TTC549 (cell line): ENCODE measurements at regions not wholly inside any gene's neighbourhood (a gene's known extent, or its start where the extent isn't known, plus 50 kb on each side); places are given as distances from the start of the nearest gene placed in this dataset.
"Not testable (repeated sequence)": the region's sequence is repeated elsewhere in the genome, so short reads cannot be mapped to it uniquely, and the experiment has no call there.

ENCODE experiments used
- FAIRE-seq: peaks from 2 replicates; lab custom pipeline; 2012; peaks lifted over from hg19 to GRCh38; lab: Jason Lieb, UNC

DNA sequence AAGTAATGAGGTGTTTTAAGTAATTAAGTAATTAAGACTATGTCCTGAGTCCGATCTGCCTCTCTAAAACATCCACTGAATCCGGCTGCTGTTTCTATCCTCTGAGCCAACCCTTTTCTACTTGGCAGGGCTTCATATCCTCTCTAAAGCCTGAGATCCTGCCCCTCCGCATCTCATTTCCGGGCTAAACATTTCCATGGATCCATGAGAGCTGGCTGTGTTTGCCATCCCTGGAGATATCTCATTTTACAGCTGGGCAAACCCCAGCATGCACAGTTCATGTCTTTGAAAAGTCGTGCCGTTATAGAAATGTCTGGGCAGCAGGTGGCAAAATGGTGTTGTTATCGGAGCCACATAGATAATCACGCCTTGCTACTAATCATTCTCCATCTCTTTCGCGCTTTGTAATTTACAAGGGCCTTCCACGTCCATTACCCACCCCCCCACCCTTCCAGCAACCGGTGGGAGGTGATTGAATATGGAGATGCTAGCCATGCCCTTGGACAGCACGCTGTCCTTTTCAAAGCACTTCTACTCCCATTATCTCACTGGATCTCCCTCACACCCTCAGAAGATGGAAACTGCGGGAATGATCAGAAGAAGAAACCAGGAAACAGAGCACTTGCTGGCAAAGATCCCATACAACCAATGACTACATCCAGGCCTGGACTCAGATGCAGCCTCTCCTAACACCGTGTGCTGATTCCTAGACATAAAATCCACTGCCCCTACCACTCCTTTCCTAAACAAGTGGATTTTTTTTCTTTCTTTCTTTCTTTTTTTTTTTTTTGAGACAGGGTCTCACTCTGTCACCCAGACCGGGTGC lies 1189.2 kb downstream of the TYW1 start:
- FAIRE-seq: no peak

DNA sequence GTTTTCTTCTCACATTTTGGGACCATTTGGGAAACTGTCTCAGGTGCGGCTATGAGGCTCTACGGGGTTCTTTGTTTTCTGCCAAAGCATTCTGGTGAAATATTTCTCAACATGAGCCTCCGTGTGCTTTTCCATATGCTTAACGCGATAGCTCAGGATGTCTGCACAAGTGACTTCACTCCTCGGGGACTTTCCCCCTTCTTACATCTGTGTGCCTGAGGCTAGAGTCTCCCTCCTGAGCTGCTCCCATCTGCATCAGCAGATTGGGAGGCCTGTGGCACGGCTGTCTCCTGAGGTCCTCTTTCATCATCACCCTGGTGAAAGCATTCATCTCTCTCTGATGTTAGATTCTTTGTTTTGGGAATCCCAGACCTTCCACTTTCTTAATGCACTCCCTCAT lies 1190.9 kb downstream of the TYW1 start:
- no peak for FAIRE-seq

DNA sequence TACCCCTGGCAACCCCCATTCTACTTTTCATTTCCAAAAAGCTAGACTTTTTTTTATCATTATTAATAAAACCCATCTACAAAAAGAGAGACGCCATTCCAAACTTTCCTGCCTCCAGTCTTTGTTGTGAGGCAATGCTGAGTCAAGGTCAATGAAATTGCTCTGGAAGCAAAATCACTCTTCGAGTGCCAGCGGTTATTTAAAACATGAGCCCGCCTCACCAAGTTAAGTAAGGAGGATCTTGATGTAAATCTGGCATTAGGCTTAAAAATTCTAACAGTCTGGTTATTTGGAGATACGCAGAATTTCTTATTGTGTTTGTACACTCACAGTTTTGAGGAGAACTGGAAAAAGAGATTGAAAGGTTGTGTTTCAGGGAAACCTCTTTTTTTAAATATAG lies 1196.3 kb downstream of the TYW1 start:
- no peak for FAIRE-seq

DNA sequence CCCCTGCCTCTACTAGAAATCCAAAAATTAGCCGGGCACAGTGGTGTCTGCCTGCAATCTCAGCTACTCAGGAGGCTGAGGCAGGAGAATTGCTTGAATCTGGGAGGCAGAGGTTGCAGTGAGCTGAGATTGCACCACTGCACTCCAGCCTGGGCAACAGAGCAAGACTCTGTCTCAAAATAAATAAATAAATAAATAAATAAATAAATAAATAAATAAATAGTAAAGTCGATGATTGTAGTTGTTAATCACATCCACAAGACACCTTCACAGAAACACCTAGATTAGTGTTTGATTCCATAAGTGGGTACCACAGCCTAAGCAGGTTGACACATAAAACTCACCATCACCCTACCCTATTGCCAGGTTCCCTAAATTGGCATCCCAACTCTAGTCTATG lies 1199.0 kb downstream of the TYW1 start:
- FAIRE-seq: not testable (repeated sequence)

DNA sequence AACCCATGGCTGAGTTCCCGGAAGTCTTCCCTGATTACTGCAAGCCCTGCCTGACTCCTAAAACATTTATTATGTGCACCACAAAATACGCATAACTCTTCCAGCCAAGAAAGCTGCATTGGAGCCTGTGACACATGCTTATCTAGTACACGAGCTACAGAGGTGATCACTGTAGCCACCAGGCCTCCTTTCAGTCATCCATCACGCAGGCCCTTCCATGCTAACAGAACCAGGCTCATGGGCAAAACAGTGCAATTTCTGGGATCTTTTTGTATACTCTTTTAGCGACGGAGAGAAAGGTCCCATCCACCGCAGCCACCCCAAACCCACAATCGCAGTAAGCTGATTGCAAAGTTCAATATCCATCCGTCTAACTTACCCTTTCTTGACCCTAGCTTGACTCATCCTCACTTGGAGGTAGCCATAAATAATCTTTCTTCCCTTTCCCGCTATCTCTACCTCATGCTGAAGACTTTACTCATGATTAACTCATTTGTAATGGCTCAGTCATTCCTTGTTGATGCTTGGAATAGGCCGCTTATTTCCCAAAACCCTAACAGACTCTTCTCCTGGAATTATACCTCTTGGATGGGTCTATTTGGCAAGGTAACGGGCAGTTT lies 1203.5 kb downstream of the TYW1 start:
- no peak for FAIRE-seq

DNA sequence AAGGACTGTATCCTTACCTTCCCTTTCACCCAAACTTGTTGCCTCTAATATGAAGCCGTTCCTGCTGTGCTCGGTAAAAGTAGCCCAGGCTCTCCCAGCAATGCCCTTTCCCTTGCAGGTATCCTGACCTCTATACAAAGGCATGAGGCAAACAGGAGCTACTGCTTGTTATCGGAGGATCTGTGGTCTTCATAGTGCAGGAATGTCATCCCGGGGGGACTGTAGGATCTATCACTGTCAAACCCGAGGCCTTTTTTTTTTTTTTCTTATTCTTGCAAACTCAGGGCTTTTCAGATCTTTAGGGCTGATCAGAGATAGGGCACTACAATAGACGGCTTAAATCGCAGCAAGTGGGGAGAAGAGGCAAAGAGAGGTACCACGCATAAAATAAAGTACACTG lies 1206.6 kb downstream of the TYW1 start:
- no peak for FAIRE-seq

DNA sequence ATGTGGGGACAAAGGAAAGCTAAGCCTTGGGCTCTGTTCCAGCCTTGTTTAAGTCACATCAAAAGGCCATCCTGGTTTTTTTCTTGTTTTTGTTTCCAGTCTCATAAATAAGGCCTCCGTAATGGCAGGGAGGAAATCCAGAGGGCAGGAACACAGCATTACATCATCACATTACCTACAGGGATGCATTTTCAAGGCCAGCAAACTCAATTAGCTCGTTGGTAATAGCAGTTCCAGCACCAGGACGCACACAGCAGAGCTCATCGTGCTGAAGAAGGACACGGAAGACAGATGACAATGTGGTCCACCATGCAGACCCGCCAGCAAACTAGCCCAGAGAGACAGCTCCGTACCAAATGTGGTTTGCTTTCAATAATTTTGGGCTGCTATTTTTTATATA lies 1209.2 kb downstream of the TYW1 start:
- no peak for FAIRE-seq

DNA sequence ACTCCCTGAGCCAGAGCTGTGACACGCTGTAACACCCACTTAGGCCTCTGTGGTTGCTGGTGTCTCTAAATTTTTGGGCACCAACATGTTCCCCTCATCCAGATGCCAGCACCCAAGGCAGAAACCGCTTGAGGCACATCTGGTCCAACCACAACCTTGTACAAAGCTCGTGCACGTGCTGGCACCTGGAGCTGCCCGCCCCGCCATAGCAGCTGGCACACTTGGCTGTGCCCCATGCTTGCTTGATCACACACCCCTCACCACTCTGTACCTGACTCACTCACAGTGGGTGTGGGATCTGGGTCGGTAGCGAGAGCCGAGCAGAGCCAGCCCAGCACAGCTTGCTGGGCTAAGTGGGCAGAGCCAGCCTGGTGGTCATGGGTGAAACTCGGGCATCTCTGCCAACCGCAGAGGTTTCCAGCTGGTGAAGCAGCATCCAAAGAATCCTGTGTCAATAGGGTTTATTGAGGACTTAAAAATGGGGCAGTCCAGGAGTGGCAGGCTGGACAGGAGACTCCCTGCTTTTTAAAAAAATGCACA lies 1210.4 kb downstream of the TYW1 start:
- no peak for FAIRE-seq

DNA sequence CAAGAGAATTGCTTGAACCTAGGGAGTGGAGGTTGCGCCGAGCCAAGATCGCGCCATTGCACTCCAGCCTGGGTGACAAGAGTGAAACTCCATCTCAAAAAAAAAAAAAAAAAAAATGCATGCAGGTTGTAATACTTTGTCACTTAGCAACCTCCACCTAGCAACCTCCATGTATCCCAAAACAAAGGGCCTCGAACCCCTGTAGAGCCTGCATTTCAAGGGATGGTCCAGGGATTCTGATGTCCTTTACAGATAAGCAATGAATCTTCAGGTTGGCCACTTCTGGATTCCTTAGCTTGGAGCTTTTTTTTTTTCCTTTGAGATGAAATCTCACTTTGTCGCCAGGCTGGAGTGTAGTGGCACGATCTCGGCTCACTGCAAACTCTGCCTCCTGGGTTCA lies 1211.0 kb downstream of the TYW1 start:
- FAIRE-seq: no peak

DNA sequence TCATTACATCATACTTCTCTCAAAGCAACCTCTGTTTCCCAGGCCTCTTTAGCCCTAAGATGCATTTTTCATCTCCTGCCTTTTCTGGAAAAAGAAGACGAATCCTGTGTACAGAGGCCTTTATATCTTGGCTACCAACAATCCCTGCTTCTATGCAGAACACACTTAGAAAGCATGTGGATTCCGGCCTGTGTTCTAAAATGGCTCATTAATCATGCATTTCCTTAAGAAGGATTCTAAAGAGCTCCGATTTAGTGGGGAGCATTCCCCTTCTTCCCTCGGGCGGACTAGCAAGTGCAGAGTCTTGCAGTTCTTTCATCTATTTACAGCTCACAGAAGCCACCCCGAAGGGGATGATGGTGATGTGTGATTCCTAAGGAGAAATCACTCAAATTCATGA lies 1212.9 kb downstream of the TYW1 start:
- FAIRE-seq: no peak

DNA sequence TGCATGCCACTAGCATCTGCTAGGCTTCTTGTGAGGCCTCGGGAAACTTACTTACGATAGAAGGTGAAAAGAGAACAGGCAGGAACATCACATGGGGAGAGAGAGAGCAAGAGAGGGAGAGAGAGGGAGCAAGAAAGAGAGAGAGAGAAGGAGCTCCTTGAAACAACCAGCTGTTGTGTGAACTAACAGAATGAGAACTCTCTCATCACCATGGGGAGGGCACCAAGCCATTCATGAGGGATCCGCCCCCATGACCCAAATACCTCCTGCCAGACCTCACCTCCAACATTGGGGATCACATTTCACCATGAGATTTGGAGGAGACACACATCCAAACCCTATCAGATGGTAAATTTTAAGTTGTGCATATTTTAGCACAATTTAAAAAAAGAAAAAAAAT lies 1217.2 kb downstream of the TYW1 start:
- no peak for FAIRE-seq

DNA sequence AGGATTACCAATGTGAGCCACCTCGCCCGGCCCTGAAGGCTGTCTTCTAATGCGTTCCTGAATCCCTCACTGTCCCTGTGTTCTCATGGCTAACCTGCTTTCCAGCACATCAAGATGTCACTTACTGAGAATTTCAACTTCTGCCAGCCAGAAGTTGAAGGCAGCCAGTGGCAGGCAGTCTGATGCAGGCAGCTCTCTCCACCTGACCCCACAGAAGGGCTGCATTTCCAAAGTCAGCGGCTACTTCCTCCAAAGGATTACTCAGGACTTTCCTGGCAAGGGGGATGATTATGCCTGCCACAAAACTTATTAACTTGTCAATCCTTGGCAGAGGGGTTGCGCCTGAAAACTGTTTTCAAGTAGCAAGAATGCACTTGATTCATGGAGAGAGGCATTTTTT lies 1219.4 kb downstream of the TYW1 start:
- no peak for FAIRE-seq

DNA sequence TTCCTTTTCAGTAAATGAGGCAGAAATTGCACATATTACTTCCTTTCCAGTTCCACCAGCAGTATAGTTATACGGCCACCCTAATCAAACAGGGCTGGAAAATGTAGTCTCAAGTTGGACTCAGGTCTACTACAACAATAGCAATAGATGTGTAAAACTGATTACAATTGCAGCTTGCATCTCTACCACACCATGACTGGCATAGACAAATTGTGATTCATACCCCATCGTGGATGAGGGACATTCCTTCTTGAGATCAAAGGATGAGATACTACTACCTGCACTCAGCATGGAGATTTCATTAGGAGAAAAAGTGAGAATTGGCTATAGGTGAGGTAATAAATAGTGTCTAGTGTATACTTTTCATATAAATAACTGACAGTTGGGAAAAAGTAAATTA lies 1220.8 kb downstream of the TYW1 start:
- FAIRE-seq: no peak

DNA sequence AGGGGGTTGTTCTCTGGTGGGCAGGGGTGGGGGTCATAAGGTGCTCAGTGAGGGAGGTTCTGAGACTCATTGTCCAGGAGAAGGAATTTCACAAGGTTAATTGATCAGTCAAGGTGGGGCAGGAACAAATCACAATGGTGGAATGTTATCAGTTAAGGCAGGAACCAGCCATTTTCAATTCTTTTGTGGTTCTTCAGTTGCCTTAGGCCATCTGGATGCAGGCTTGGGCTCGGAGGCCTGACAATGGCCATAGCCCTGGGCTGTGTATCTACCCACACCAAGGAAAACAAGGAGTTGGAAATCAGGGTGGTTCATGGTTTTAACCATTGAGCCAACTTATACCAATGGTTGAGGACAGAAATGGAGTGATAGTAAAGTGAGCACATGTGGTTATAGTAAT lies 1221.8 kb downstream of the TYW1 start:
- no peak for FAIRE-seq

DNA sequence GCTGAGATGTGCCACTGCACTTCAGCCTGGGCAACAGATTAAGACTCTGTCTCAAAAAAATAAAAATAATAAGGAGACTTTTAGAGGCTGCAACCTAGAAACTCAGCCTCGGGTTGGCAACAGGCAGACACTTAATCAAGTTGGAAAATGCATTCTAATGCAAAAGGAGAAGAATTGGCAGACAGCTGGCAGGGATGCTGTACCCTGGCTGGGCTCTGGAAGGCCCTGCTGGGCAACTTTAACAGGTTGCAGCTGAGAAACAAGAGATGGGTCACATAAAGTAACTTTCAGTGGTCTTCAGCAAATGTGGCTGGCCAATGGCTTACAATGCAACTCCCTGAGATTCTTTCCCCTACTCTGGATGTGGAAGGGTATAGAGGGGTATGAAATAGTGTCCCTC lies 1225.7 kb downstream of the TYW1 start:
- FAIRE-seq: no peak

DNA sequence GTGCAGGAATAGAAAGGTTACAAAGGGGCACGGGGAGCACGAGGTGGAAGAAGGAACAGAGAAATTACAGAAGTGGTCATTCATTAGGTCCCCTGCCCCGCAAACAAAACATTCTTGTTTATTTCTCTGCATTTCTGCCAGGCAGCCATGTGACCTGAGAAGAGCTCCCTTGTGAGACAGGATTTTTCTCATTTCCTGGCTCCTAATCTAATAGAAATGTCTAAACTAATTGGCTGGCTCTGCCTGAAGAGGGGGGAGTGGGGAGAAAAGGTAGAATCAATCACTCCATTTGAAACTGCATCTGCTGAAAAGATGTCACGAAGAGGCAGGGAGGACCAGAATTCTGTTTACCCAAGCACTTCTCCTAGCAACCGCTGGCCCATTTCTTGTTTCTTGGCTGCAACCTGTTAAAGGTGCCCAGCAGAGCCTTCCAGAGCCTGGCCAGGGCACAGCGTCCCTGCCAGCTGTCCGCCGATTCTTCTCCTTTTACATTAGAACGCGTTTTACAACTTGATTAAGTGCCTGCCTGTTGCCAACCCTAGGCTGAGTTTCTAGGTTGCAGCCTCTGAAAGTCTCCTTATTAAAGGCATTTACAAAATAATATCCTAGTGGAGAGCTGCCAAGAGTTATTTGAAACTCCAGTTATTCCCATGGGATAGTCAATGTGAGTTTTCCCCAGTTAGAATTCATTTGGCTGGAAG lies 1227.6 kb downstream of the TYW1 start:
- FAIRE-seq: no peak

DNA sequence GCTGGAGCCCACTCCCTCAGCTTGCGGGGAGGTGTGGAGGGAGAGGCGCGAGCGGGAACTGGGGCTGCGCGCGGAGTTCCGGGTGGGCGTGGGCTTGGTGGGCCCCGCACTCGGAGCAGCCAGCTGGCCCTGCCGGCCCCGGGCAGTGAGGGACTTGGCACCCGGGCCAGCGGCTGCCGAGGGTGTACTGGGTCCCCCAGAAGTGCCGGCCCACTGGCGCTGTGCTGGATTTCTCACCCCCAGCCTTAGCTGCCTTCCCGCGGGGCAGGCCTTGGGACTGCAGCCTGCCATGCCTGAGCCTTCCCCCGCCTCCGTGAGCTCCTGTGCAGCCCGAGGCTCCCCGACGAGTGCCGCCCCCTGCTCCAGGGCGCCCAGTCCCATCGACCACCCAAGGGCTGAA lies 1234.4 kb downstream of the TYW1 start:
- not testable (repeated sequence) for FAIRE-seq

DNA sequence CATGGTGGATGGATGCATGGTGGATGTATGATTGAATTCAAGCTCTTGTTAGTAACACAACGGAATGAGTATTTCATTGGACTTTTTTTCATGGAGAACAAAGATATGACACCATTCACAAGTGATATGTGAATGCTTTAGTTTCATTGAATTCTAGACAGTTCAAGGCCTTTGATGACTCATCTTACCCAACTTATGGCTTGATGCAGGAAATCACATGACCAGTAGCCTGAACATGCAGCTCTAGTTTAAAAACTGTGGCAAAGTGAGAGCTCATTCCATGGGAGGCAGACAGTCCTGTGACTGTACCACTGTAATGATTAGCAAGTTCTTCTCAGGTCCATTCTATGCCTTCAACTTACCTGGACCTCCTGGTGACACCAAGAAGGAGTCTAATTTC lies 1239.3 kb downstream of the TYW1 start:
- no peak for FAIRE-seq

DNA sequence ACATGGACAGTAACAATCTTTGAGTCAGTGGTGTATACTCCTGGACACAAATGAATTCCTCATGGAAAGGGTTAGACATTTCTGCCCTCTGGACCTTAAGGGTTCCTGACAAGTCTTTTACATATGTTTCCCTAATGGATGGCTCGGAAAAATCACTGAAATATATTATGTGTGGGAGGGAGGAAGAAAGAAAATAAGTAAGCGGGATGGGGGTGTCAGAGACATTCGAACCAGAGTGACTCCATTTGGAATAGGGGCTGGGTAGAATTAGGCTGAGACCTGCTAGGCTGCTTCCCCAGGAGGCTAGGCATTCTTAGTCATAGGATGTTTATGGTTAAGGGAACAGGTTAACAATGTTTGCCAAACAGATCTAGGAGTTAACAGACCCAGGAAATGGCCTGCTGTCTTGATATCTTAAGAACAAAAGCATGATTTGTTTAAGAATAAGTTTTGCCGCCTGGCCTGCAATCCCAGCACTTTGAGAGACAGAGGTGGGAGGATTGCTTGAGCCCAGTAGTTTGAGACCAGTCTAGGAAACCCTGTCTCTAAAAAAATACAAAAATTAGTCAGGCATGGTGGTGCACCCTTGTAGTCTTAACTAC lies 1241.7 kb downstream of the TYW1 start:
- FAIRE-seq: no peak

DNA sequence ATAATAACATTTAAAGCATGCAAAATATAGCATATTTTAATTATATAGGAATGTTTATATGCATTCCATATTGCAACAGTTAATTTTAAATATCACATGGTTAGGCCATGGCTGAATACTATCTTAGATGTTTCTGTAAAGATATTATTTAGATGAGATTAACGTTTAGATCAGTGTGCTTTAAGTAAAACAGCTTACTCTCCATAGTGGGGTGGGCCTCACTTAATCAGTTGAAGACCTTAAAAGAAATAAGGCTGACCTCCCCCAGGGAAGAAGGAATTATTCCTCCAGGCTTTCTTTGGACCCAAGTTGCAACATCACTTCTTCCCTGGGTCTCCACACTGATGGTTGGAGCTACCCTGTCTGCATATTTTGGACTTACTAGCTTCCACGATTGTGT lies 1246.5 kb downstream of the TYW1 start:
- FAIRE-seq: no peak

DNA sequence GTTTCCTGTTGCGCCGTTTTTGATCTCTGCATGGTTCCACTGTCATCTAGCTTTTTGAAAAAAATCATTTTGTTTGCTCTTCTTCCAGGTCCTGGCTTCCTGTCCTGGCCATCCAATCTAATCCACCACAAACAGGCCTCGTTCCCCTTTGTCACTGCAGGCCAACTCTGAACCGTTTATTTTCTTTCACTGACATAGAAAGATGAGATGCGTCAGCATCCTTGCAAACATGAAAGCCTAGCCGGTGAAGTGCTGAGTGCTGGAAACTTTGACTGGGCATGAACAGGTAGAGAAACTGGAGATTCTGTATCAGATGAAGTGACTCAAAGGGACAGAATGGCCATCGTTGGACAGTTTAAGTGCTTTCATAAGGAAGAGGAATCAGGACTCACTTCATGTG lies 1247.8 kb downstream of the TYW1 start:
- FAIRE-seq: no peak

DNA sequence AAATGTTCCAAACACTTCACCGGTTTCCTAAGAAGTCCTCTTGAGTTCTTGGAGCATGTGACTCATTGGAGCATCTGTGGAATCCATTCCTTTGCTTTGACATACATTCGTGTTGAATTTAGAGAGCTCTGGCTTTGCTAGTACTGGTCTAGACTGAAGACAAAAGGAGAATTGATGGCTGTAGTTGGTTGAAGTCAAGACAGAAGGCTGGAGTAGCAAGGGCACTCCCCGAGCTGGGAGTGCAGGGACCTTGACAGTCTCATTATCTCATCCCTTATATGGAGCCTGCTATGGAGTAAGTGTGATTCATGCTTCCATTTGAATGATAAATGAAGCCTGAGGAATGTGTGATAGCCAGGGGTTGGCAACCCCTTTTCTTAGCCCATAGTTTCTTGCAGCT lies 1249.1 kb downstream of the TYW1 start:
- no peak for FAIRE-seq

DNA sequence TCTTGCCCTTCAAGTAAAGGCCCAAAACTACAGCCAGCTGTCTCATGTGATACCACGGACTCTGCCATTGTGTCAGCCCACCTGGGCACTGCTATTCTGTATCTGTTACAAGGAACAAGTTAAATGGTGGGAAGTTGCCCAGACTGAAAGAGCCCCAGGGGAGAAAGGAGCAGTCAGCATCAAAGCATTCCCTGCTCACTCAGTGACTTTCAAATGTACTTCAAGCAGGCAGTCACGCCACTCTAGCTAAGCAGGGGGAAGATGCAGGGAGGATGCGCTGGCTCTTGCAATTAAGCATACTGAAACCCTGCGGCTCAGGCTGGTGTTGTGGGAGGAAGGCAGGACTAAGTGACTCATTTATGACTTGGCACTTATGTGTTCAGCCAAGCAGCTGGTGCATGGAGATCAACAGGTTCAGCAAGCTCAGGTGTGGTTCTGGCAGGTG lies 1249.6 kb downstream of the TYW1 start:
- no peak for FAIRE-seq
